Fibroblast of skin of right biceps (primary cell): ENCODE measurements at regions not wholly inside any gene's neighbourhood (a gene's known extent, or its start where the extent isn't known, plus 50 kb on each side); places are given as distances from the start of the nearest gene placed in this dataset.
"Not testable (repeated sequence)": the region's sequence is repeated elsewhere in the genome, so short reads cannot be mapped to it uniquely, and the experiment has no call there.

ENCODE experiments used
- DNase-seq: peaks from one replicate; pipeline ENCODE4 v3.0.0-alpha.2; 2013

- no peak for DNase-seq
Measured at GRCh38 chr6:104486035-104486434, 373.7 kb downstream of the HACE1 start.

DNA sequence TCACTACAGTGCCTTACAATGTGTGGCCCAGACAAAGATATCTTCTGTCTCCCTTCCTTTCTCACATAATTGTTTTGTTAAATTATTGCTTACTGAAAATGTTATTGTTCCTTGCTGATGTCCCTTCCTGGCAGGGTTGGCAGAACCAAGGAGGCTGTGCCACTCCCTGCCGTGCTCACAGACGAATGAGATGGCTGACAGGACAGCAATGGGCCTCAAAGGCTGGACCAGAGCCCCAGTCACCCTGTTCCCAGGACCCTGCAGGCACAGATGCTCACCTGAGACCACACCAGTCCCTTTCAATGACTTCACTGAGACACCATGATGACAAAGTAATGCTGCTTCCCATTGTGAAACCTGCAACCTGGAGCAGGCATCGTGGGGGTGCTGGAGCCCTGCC lies 375.1 kb downstream of the HACE1 start:
- DNase-seq: no peak

DNA sequence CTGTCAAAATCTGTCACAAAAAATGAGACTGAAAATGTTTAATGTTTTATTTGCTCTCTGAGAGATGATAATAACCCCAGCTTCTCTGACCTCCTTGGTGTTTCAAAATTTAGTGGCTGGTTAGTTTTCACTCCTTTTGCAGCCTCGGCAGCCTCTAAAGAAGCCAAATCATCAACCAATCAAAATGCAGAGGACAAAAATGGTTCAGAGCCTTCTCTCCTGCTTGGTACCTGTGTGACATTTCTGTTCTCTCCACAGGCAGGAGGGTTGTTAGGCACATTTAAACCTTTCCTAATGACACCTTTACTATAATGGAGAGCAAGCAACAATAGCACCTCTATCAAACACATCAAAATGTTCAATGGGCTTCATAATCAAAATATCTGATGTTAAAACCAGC lies 375.5 kb downstream of the HACE1 start:
- DNase-seq: no peak

DNA sequence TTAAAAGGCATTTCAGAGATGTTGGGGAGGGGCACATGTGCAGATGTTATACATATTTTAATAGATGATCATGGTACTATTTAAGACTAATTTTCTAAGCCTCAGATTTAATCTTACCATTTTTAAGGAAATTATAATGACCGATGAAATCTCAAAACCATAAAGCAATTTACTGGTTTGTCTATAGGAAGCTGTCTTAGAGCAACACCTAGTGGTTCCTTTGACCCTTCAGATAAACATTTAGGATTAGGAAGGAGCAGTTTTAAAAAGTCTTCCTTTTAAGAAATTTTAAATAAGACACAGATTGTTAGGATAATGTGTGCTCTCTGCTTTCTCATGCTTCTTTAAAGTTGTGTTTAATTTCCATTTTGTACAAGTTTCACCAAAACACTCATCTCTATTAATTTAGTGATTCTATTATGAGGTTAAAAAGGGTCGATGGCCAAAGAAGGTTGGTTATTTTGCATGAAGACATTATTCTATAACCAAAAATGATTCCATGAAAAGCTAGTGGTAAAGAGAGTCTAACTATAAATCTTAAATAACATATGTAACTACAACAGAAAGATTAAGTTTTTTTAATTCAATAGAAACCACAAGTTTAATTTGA lies 376.4 kb downstream of the HACE1 start:
- peak; percentile 19 for DNase-seq

DNA sequence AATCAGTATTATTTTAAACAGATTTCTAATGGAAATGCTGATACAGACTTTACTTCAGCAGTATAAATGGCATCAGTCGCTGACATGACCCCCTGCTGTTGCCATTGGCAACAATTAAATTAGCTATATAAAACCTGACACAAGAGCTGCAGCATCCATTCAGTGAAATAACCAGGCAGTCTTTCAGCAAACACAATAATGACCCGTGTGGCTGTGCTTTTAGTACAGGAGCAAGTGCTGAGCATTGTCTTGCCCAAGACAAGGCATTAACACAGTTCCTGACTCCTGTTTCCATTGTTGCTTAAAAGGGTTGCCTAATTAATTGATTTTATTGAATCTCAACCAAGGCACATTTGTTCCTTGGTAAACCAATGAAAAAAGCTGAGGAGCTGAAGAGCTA lies 382.1 kb downstream of the HACE1 start:
- no peak for DNase-seq

DNA sequence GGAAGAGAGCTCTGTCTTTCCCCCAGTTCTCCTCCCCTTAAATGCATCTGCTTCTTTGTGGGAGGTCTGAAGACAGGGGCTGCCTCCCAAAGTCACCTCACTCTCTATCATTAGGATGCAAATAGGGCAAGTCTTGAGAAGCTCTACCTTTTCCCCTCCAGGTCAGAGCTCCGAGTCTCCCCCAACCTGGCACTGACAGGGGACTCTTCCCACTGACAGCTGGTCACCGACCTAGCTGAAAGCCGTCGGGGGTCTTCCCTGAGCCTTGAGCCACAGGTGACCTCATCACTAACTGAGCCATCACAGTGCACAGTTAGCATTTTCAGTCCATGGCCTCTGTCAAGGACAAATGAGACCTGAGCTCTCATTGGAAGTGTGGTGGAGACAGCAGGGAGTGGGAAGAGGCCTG lies 386.7 kb downstream of the HACE1 start:
- no peak for DNase-seq

DNA sequence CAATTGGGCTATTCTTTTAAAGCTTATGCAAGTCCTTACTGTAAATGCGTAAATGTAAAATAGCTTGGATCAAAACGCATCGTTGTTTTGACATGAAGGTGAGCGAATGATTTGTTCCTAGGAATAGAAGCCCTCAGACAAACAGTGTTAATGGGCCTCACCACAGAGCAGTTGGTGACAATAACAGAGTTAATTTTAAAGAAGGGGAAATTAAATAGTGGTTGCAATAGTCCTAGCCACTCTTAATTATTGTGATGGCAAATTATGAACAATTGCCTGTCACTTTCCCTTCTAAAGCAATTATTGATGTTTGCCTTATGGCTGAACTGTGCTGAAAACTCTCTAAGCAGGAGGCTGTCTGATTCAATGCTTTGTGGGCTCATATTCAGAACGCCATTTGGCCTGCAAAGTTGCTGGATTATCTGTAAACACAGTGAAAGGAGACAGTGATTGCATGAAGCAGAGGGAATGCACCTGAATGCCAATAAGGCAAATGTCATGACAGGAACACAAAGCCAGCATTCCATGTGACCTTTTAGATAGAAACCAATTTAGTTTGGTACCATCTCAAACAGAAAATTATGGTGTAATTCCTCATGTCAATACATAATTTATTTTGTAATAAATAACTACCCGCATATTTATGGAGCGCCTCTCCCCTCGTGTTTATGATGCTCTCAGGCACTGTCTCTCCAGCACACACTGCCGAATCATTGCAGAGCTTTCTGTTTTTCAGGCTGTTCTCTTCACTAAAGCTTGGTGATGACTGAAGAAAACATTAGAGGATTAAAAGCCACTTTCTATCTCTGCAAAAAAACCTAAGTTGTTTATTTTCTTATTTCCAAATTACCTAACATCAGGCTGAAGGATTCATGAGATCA lies 387.5 kb downstream of the HACE1 start:
- DNase-seq: no peak

- no peak for DNase-seq
Measured at GRCh38 chr6:104466306-104466705, 393.4 kb downstream of the HACE1 start.

DNA sequence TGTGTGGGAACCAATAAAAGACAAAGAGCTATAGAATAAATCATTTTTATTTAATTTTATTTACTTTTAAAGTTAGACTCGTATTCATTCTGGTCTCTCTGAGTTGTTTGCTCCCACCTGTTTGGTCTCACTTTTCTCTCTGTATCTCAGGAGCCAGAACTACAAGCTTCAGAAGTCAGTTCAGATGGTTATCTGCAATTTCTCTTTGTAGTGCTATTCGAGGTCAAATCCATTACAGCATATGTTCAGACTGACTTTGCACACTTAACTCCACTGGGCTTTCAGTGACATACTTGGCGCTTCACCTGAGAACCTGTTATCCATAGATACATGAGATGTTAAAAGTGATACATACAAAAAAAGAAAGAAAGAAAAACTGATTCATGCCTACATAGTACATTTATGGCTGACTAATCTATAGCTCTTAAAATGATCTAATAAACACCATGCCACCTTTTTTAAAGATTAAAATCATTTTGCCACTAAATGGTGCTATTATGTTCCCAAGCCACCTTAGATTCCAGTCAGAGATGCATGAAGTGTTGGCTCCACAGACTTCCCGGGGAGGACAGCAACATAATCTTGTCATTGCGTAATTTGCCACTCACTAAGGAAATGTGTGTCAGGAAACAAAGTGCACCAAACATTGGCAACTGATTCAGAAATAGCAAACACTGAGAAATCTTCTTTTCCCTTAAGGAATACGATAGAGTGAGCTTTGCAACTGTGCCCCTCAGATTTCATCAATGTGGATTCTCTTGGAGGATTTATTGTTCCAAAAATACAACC lies 396.7 kb downstream of the HACE1 start:
- DNase-seq: no peak

DNA sequence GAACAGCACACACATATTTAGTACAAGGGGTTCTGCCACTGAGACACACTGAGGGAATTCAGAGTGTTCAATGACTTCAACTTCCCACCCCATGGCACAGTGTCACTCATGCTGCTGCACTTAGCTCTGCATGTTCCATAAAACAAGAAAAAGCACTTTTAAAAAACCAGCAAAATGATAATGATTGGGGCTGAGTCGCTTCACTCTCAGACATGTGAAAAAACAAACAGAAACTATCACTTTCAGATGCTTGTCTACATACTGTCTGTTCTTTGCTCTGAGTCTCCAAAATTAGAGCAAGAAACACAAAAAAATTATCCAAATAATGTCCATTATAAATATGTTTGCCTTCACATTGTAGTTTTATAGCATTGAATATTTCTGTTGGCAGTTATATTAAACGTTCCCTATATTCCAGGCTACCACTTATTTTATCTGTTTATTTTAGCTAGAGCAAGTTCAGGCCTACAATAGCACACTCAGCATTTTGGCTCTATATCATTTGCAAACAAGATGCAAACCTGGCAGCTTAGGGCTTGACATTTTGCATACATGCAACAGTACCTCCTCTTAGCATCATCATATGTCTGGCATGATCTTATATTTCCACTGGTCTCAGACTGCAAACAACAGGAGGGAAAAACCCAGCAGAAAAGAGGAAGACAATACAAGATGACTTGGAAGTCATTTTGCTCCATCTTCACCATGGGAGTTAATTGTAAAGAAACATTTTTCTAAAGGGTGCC lies 398.8 kb downstream of the HACE1 start:
- no peak for DNase-seq

GRCh38 chr6:104459543-104459942 lies 400.2 kb downstream of the HACE1 start:
- no peak for DNase-seq

GRCh38 chr6:104449918-104450317 lies 409.8 kb downstream of the HACE1 start:
- no peak for DNase-seq

DNA sequence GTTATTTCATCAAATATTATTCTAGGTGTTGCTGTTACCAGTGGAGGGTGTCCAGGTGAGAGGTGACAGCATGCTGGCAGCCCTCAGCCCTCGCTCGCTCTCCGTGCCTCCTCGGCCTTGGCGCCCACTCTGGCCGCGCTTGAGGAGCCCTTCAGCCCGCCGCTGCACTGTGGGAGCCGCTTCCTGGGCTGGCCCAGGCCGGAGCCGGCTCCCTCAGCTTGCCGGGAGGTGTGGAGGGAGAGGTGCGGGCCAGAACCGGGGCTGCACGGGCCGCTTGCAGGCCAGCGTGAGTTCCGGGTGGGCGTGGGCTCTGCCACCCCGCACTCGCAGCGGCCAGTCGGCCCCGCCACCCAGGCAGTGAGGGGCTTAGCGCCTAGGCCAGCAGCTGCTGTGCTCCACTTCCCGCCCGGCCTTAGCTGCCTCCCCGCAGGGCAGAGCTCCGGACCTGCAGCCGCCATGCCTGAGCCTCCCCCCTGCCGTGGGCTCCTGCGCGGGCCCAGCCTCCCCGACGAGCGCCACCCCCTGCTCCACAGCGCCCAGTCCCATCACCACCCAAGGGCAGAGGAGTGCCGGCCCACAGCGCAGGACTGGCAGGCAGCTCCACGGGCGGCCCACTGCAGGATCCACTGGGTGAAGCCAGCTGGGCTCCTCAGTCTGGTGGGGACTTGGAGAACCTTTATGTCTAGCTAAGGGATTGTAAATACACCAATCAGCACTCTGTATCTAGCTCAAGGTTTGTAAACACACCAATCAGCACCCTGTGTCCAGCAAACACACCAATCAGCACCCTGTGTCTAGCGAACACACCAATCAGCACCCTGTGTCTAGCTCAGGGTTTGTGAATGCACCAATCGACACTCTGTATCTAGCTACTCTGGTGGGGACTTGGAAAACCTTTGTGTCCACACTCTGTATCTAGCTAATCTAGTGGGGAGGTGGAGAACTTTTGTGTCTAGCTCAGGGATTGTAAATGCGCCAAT lies 413.3 kb downstream of the HACE1 start:
- DNase-seq: not testable (repeated sequence)

DNA sequence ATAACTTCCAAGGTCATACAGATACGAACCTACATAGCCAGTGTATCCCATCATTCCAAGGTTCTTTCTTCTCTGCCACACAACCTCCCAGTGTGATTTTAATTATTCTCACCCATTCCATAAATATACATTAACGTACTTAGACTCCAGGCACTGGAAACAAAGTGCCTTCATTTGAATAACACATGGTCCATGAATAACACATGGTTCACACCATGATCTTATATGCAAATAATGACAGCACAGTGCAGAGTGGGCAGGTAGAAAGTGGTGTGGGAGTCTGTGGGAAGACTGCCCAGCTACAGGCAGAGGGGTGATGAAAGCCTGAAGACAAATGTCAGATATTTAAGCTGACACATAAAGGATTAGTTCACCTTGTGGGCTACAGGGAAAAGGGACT lies 425.2 kb downstream of the HACE1 start:
- no peak for DNase-seq

- no peak for DNase-seq
Measured at GRCh38 chr6:104431096-104431495, 428.6 kb downstream of the HACE1 start.

- DNase-seq: no peak
Measured at GRCh38 chr6:104428184-104428583, 431.5 kb downstream of the HACE1 start.

DNA sequence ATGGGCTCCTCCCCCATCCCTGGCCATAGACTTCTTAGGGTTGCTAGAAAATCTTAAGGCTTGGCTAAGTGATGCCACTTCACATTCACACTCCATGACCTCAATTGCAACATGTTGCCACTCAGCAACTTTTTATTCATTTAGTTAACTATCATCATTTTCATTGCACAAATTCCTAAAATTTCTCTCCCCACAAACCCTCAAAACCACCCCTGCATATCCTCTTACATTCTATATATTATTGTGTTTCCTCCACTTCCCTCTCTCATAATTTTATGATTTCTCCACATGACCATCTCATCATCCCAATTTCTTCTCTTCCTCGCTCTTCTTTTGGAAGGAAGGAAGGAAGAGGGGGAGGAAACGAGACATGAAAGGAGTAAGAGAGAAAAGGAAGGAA lies 436.0 kb downstream of the HACE1 start:
- no peak for DNase-seq

DNA sequence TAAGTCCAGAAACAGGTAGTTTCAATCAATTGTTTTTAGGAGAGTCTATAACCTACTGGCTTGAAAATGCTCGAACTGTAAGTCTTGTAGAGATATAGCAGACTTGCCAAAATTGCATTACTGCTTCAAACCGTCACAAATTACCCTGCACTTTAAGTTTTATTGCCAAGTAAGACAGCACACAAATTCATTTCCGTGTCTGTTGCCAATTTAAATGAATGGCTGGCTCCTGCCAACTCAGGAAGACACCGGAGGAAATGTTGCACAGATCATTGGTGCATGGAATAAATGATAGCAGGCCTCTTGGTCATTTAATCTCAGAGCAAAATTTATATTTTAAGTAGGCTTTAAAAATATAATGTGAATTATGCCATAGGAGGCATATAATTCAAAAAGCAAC lies 438.1 kb downstream of the HACE1 start:
- no peak for DNase-seq

DNA sequence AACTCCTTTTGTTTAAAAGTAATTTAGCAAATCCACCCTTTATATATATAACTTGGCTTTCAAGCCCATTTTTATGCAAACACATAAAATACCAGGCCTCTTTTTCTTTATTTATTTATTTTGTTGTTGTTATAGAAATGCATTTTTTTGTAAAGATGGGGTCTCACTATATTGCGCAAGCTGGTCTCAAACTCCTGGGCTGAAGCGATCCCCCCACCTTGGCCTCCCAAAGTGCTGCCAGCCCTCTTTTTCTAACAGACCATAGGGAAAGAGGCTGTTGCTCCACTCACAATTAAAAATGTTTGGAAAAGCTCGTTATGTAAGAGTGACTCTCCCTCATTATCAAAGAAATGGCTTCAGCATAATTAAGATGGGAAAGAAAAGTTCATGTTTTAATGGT lies 440.9 kb downstream of the HACE1 start:
- no peak for DNase-seq

DNA sequence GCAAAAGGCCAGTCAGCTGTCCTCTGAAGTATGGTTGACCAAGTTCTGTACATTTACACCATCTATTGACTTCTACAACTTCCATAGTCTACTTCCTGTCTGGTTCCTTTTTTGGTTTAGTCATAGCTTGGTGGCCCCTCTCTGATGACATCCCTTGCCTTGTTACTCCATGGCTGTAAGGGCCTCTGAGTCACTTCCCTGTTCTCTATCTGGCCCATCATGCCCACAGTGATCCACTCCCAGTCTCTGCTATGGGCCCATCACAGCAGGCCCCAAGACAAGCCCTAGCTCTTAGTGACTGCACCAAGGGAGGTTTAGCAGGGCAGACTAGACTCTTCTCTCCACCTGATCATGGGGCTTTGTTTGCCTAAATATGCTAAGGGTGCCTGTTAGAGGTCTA lies 441.6 kb downstream of the HACE1 start:
- DNase-seq: peak; percentile 1

- DNase-seq: no peak
Measured at GRCh38 chr6:104414723-104415122, 445.0 kb downstream of the HACE1 start.

DNA sequence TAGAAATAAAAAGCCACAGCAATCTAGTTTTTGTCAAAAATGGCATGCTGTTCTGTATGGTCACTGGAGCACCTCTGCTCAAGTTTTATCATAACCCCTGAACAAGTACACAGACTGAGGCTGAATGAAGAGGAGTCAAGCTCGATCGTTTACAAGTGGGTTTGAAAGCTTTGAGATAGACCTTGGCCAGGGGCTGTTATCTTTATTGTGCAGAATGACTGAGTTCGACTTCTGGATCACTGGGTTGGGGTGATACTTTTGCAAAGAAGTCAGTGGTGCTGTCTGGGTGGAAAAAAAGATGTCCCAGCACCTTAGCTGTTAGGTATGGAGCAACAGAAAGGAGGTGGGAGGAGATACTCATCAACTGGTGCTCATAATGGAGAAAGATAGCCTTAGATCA lies 446.0 kb downstream of the HACE1 start:
- no peak for DNase-seq
